GM18519 (cell line): ENCODE measurements at regions not wholly inside any gene's neighbourhood (a gene's known extent, or its start where the extent isn't known, plus 50 kb on each side); places are given as distances from the start of the nearest gene placed in this dataset.

Experiments
- ATAC-seq: cut with Tn5 transposase; IDR thresholded peaks from one replicate; pipeline ENCODE4 v1.9.1; 2021; ENCODE audit warnings: mild to moderate bottlenecking, moderate library complexity; ENCODE audit not compliant: unreplicated experiment, low FRiP score

- no peak for ATAC-seq
Measured at GRCh38 chr6:10250655-10251220, 164.1 kb downstream of the TFAP2A start.

GRCh38 chr6:10248378-10248843 lies 166.5 kb downstream of the TFAP2A start:
- no peak for ATAC-seq

GRCh38 chr6:10237298-10238038 lies 177.4 kb downstream of the TFAP2A start:
- ATAC-seq, result no peak

GRCh38 chr6:10235344-10235743 lies 179.5 kb downstream of the TFAP2A start:
- no peak for ATAC-seq

- no peak for ATAC-seq
Measured at GRCh38 chr6:10230531-10230930, 184.3 kb downstream of the TFAP2A start.

- ATAC-seq, result no peak
Measured at GRCh38 chr6:10223841-10224240, 191.0 kb downstream of the TFAP2A start.

GRCh38 chr6:10221178-10221577 lies 193.7 kb downstream of the TFAP2A start:
- ATAC-seq, result no peak

- ATAC-seq, result no peak
Measured at GRCh38 chr6:10219510-10219909, 195.4 kb downstream of the TFAP2A start.

- no peak for ATAC-seq
Measured at GRCh38 chr6:10217111-10217510, 197.8 kb downstream of the TFAP2A start.

GRCh38 chr6:10215326-10216110 lies 199.4 kb downstream of the TFAP2A start:
- ATAC-seq, result no peak

- no peak for ATAC-seq
Measured at GRCh38 chr6:10210052-10210451, 204.8 kb downstream of the TFAP2A start.

GRCh38 chr6:10205892-10206291 lies 209.0 kb downstream of the TFAP2A start:
- peak; percentile 51 for ATAC-seq

- ATAC-seq, result no peak
Measured at GRCh38 chr6:10205120-10205519, 209.8 kb downstream of the TFAP2A start.

- no peak for ATAC-seq
Measured at GRCh38 chr6:10203651-10204050, 211.2 kb downstream of the TFAP2A start.

GRCh38 chr6:10202581-10202980 lies 212.3 kb downstream of the TFAP2A start:
- no peak for ATAC-seq

- ATAC-seq, result no peak
Measured at GRCh38 chr6:10201606-10202510, 213.0 kb downstream of the TFAP2A start.

GRCh38 chr6:10196090-10196489 lies 218.8 kb downstream of the TFAP2A start:
- no peak for ATAC-seq

- no peak for ATAC-seq
Measured at GRCh38 chr6:10194816-10195672, 219.8 kb downstream of the TFAP2A start.

- no peak for ATAC-seq
Measured at GRCh38 chr6:10193321-10193720, 221.6 kb downstream of the TFAP2A start.
